Endothelial cell of umbilical vein (primary cell): ENCODE measurements at regions not wholly inside any gene's neighbourhood (a gene's known extent, or its start where the extent isn't known, plus 50 kb on each side); places are given as distances from the start of the nearest gene placed in this dataset.

Experiments used
- BruUV-seq: library from RNA; stranded (reverse); fragments of 400-500 nt; replicated peaks from 2 replicates; lab custom pipeline; 2021; lab: Mats Ljungman, UMichigan
- CTCF ChIA-PET: fragments of 300-600, 350-600 bp; sonication (Branson Sonifier 250); formaldehyde crosslinking; loops from one replicate; lab custom pipeline; 2021; ENCODE audit warnings: antibody characterized with exemption, inconsistent platforms; lab: Charles Lee
- POLR2A ChIA-PET: fragments of 300-600, 350-600 bp; sonication (Branson Sonifier 250); formaldehyde crosslinking; loops from one replicate; lab custom pipeline; 2021; ENCODE audit warnings: antibody characterized with exemption, inconsistent platforms; lab: Charles Lee
- DNase-seq: peaks from one replicate; pipeline ENCODE4 v3.0.0-alpha.2; 2011; ENCODE audit warnings: low read depth, low spot score
- FAIRE-seq: peaks from 2 replicates; lab custom pipeline; 2011; peaks lifted over from hg19 to GRCh38; lab: Jason Lieb, UNC
- H2AFZ ChIP-seq: 2 replicates; pipeline ENCODE4 v1.6.0; 2012; ENCODE audit warnings: low read depth, low read length, control low read depth, inconsistent platforms
- H3K27ac ChIP-seq: 2 replicates; pipeline ENCODE4 v1.5.1; 2011; ENCODE audit warnings: low read depth, mild to moderate bottlenecking, control low read depth, low read length, moderate library complexity; ENCODE audit not compliant: insufficient read depth
- H3K27me3 ChIP-seq, 2 experiments: 2 replicates each; pipeline versions ENCODE4 v1.6.0 to v1.6.1; 2011; ENCODE audit warnings: low read length in 2 of 2, mixed read lengths in 1 of 2; ENCODE audit not compliant: control insufficient read depth in 2 of 2, insufficient read depth in 2 of 2
- H3K36me3 ChIP-seq, 2 experiments: 2 replicates in 1 of 2; 3 replicates in 1 of 2; pipeline ENCODE4 v1.5.1; 2011; ENCODE audit warnings: low read length in 2 of 2, mild to moderate bottlenecking in 1 of 2, moderate library complexity in 1 of 2; ENCODE audit not compliant: control insufficient read depth in 2 of 2, insufficient read depth in 2 of 2; ENCODE audit errors: extremely low read depth in 1 of 2
- H3K4me1 ChIP-seq: 3 replicates; pipeline ENCODE4 v1.5.1; 2011; ENCODE audit warnings: mild to moderate bottlenecking, low read length; ENCODE audit not compliant: control insufficient read depth, insufficient read depth; ENCODE audit errors: extremely low read depth
- H3K4me2 ChIP-seq: 2 replicates; pipeline ENCODE4 v1.6.1; 2011; ENCODE audit warnings: low read length, control low read depth, mixed read lengths; ENCODE audit not compliant: insufficient read depth
- H3K4me3 ChIP-seq, 3 experiments: fragments of 200-600 bp in 1 of 3; sonication (generic), shearing (Covaris generic) in 1 of 3; replicated peaks in 1 of 3; 2 replicates each; pipeline ENCODE4 v1.5.1; 2011 to 2016; ENCODE audit warnings: control low read depth in 3 of 3, low read length in 3 of 3, mild to moderate bottlenecking in 2 of 3, inconsistent platforms in 1 of 3, low read depth in 1 of 3, moderate library complexity in 1 of 3; ENCODE audit not compliant: insufficient read depth in 1 of 3
- H3K79me2 ChIP-seq: 2 replicates; pipeline ENCODE4 v1.6.0; 2012; ENCODE audit warnings: low read length, inconsistent platforms; ENCODE audit not compliant: control insufficient read depth, insufficient read depth
- H3K9ac ChIP-seq: replicated peaks from 2 replicates; pipeline ENCODE3; 2011; ENCODE audit warnings: low read length, control low read depth; ENCODE audit not compliant: insufficient read depth; ENCODE audit errors: extremely low read depth
- H3K9me1 ChIP-seq: replicated peaks from 3 replicates; pipeline ENCODE4 v1.6.0; 2011; ENCODE audit warnings: mild to moderate bottlenecking, low read length; ENCODE audit not compliant: control insufficient read depth, insufficient read depth; ENCODE audit errors: extremely low read depth
- H3K9me3 ChIP-seq: replicated peaks from 2 replicates; pipeline ENCODE4 v1.5.1; 2012; ENCODE audit warnings: low read length, inconsistent platforms; ENCODE audit not compliant: control insufficient read depth, insufficient read depth
- H4K20me1 ChIP-seq: replicated peaks from 2 replicates; pipeline ENCODE3; 2011; ENCODE audit warnings: mild to moderate bottlenecking, low read length; ENCODE audit not compliant: control insufficient read depth, insufficient read depth; ENCODE audit errors: extremely low read depth
- EZH2 ChIP-seq: IDR thresholded peaks from 2 replicates; pipeline ENCODE4 v1.6.1; 2012; ENCODE audit warnings: borderline replicate concordance, low read depth, mild to moderate bottlenecking, moderate library complexity, low read length, inconsistent platforms; ENCODE audit not compliant: severe bottlenecking
- FOS ChIP-seq: IDR thresholded peaks from 2 replicates; pipeline ENCODE4 v1.6.1; 2011; ENCODE audit warnings: mild to moderate bottlenecking, low read length, moderate library complexity, borderline replicate concordance; ENCODE audit not compliant: insufficient read depth
- GATA2 ChIP-seq: IDR thresholded peaks from 2 replicates; pipeline ENCODE4 v1.7.0; 2011; ENCODE audit warnings: low read depth, mild to moderate bottlenecking, moderate library complexity, mixed read lengths, low read length; ENCODE audit not compliant: insufficient read length, insufficient read depth
- JUN ChIP-seq: IDR thresholded peaks from 2 replicates; pipeline ENCODE4 v1.6.1; 2011; ENCODE audit warnings: borderline replicate concordance, low read depth; ENCODE audit not compliant: insufficient read length, insufficient read depth
- MYC ChIP-seq: IDR thresholded peaks from one replicate; pipeline ENCODE4 v1.6.1; 2011; ENCODE audit warnings: mild to moderate bottlenecking, low read depth, low read length
- POLR2A ChIP-seq: IDR thresholded peaks from 2 replicates; pipeline ENCODE4 v1.6.1; 2012; ENCODE audit warnings: low read depth, mild to moderate bottlenecking, control low read depth, low read length
- POLR2AphosphoS5 ChIP-seq: IDR thresholded peaks from 2 replicates; pipeline ENCODE4 v1.6.1; 2012; ENCODE audit warnings: low read depth, mild to moderate bottlenecking, control low read depth, low read length, moderate library complexity; ENCODE audit not compliant: insufficient read depth
- dilution Hi-C: fragments of 300-500 bp; cut with MboI; formaldehyde crosslinking; loops from one replicate; pipeline ENCODE4 v1.15.0; 2019; ENCODE audit warnings: low sequenced_read_pairs; ENCODE audit not compliant: extremely low pct_ligation_motif_present
- intact Hi-C: fragments of 100-400 bp; cut with micrococcal nuclease; formaldehyde crosslinking; loops from one replicate; pipeline ENCODE4 v1.10.0; 2022
- TF ChIP-seq, protein P1 (sequence below), 2 donors: IDR thresholded peaks; 1 replicate in 1 of 2; 2 replicates in 1 of 2; pipeline ENCODE4 v1.5.1; 2011; ENCODE audit warnings: low read length in 2 of 2, mild to moderate bottlenecking in 2 of 2, moderate library complexity in 2 of 2, control low read depth in 1 of 2, inconsistent platforms in 1 of 2, low read depth in 1 of 2; ENCODE audit not compliant: insufficient read depth in 1 of 2; ENCODE audit errors: extremely low read depth in 1 of 2
- TF ChIP-seq, protein P2 (sequence below): IDR thresholded peaks from 2 replicates; pipeline ENCODE4 v1.6.1; 2011; ENCODE audit not compliant: insufficient read depth, insufficient read length

DNA sequence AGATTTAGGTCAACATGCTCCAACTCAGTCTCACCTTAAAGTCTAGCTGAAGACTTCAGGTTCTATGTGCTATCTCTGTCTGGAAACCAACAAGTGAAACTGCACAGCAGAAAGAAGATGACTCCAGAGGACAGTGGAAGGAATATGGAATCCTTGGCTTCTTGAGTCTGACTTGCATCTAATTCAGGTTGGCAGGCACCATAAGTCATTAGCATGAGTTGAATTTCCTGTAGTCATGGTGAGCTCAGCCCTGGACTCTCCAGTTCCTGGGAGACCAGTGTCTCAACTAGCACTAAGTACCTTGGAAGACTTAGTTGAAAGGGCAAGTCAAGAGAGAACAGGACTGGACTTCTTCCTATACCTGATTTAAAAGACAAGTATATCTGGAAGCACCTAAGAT is 129.7 kb downstream of the DTWD1 start:
- intact Hi-C loops: no loop called here
- CTCF ChIA-PET: no interaction called here

More for the DNA sequence above, 129.7 kb downstream of the DTWD1 start:
- Histone ChIP-seq H3K4me3 (no peak overlapping the region), H2AFZ (no peak overlapping the region), H3K4me1 (no peaks in the 10 kb centered on the region), H3K27ac (no peak overlapping the region), H3K9me1 (no peaks in the 10 kb centered on the region), H3K9ac (no peak overlapping the region), H3K27me3 (no peaks in the 10 kb centered on the region), H3K4me2 (no peak overlapping the region), H3K79me2 (no peaks in the 10 kb centered on the region), H3K36me3 (no peaks in the 10 kb centered on the region), H4K20me1 (no peaks in the 10 kb centered on the region), H3K9me3 (no peaks in the 10 kb centered on the region)
- DNase-seq (no peak), FAIRE-seq (no peak)
- no TSS peak for BruUV-seq
- POLR2A ChIA-PET: no interaction called here
- dilution Hi-C loops: no loop called here
- TF ChIP-seq, protein P1, sequence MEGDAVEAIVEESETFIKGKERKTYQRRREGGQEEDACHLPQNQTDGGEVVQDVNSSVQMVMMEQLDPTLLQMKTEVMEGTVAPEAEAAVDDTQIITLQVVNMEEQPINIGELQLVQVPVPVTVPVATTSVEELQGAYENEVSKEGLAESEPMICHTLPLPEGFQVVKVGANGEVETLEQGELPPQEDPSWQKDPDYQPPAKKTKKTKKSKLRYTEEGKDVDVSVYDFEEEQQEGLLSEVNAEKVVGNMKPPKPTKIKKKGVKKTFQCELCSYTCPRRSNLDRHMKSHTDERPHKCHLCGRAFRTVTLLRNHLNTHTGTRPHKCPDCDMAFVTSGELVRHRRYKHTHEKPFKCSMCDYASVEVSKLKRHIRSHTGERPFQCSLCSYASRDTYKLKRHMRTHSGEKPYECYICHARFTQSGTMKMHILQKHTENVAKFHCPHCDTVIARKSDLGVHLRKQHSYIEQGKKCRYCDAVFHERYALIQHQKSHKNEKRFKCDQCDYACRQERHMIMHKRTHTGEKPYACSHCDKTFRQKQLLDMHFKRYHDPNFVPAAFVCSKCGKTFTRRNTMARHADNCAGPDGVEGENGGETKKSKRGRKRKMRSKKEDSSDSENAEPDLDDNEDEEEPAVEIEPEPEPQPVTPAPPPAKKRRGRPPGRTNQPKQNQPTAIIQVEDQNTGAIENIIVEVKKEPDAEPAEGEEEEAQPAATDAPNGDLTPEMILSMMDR (IDR thresholded peaks at IDR 0.05; ENCODE audit: extremely low read depth in 1 of 2, insufficient read depth in 1 of 2, low read depth in 1 of 2, low read length in 2 of 2): no peak
- TF ChIP-seq JUN: no peak
- TF ChIP-seq GATA2: no peak
- TF ChIP-seq EZH2: no peak
- TF ChIP-seq, protein P2, sequence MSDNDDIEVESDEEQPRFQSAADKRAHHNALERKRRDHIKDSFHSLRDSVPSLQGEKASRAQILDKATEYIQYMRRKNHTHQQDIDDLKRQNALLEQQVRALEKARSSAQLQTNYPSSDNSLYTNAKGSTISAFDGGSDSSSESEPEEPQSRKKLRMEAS: no peak
- no peak for TF ChIP-seq POLR2A
- no peak for TF ChIP-seq POLR2AphosphoS5
- no peak for TF ChIP-seq FOS
- no peak for TF ChIP-seq MYC
